HepG2 (cell line): ENCODE measurements at regions not wholly inside any gene's neighbourhood (a gene's known extent, or its start where the extent isn't known, plus 50 kb on each side); places are given as distances from the start of the nearest gene placed in this dataset.

Experiments
- BCL6 ChIP-seq: IDR thresholded peaks from 2 replicates; pipeline ENCODE4 v1.6.1; 2016; ENCODE audit warnings: missing genetic modification reagents, missing compliant biosample characterization
- KDM1A ChIP-seq: IDR thresholded peaks from 2 replicates; pipeline ENCODE4 v1.6.1; 2016; ENCODE audit warnings: missing compliant biosample characterization
- POLR2A ChIP-seq, 2 experiments: IDR thresholded peaks; 2 replicates each; pipeline ENCODE4 v1.6.1; 2011; ENCODE audit warnings: low read depth in 2 of 2, low read length in 2 of 2, mild to moderate bottlenecking in 1 of 2, moderate library complexity in 1 of 2; ENCODE audit not compliant: insufficient read depth in 1 of 2
- POLR2AphosphoS5 ChIP-seq: IDR thresholded peaks from 2 replicates; pipeline ENCODE4 v1.6.1; 2012; ENCODE audit warnings: low read depth, low read length
- ZNF589 ChIP-seq: sonication (generic); formaldehyde crosslinking; conservative IDR thresholded peaks from 2 replicates; pipeline ENCODE4 v1.8.0; 2022; ENCODE audit warnings: mild to moderate bottlenecking, moderate library complexity, missing genetic modification reagents
- TF ChIP-seq, protein P1 (sequence below): sonication (generic); formaldehyde crosslinking; IDR thresholded peaks from 2 replicates; pipeline ENCODE4 v1.5.0; 2020; ENCODE audit warnings: mild to moderate bottlenecking, missing genetic modification reagents, moderate library complexity

DNA sequence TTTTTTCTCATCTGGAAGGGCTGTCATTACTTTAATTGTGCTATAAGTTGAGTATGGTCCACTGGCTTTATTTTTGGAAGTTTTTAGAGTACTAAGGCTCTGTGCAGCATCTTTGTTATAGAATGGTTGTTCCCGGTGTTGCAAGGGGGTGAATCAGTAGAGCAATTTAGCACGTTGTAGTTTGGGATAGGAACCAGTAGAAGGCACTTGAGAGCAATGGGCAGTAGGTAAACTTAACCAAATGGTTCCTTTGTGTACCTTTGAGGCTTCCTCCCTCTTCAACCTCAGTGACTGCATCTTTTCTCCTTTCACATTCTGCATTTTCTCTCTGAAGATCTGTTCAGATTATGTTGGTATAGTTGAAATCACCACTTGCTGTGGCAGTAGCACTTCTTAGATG, 238.2 kb upstream of the SYT4 start:
- TF ChIP-seq POLR2AphosphoS5 (no peak), POLR2A (IDR thresholded peaks at IDR 0.05; ENCODE audit: insufficient read depth in 1 of 2, low read depth in 2 of 2, low read length in 2 of 2) (no peak), ZNF589 (CRISPR knock-in tag) (no peak), KDM1A (CRISPR knock-in tag) (no peak), BCL6 (CRISPR knock-in tag) (no peak)
- TF ChIP-seq, protein P1, sequence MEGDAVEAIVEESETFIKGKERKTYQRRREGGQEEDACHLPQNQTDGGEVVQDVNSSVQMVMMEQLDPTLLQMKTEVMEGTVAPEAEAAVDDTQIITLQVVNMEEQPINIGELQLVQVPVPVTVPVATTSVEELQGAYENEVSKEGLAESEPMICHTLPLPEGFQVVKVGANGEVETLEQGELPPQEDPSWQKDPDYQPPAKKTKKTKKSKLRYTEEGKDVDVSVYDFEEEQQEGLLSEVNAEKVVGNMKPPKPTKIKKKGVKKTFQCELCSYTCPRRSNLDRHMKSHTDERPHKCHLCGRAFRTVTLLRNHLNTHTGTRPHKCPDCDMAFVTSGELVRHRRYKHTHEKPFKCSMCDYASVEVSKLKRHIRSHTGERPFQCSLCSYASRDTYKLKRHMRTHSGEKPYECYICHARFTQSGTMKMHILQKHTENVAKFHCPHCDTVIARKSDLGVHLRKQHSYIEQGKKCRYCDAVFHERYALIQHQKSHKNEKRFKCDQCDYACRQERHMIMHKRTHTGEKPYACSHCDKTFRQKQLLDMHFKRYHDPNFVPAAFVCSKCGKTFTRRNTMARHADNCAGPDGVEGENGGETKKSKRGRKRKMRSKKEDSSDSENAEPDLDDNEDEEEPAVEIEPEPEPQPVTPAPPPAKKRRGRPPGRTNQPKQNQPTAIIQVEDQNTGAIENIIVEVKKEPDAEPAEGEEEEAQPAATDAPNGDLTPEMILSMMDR (CRISPR knock-in tag): no peak
